Keratinocyte (primary cell): ENCODE measurements at regions not wholly inside any gene's neighbourhood (a gene's known extent, or its start where the extent isn't known, plus 50 kb on each side); places are given as distances from the start of the nearest gene placed in this dataset.

Experiments
- EZH2 ChIP-seq: IDR thresholded peaks from one replicate; pipeline ENCODE4 v1.6.1; 2012; ENCODE audit warnings: inconsistent platforms, mild to moderate bottlenecking, low read length, moderate library complexity
- TF ChIP-seq, protein P1 (sequence below), 3 experiments: IDR thresholded peaks in 1 of 3; conservative IDR thresholded peaks in 1 of 3; optimal IDR thresholded peaks in 1 of 3; 2 replicates in 2 of 3; 3 replicates in 1 of 3; pipeline versions ENCODE3 to v1.5.1; 2011; ENCODE audit warnings: low read length in 3 of 3, mild to moderate bottlenecking in 3 of 3, moderate library complexity in 2 of 3, control low read depth in 1 of 3, inconsistent platforms in 1 of 3; ENCODE audit not compliant: insufficient read depth in 2 of 3; ENCODE audit errors: extremely low read depth in 1 of 3

DNA sequence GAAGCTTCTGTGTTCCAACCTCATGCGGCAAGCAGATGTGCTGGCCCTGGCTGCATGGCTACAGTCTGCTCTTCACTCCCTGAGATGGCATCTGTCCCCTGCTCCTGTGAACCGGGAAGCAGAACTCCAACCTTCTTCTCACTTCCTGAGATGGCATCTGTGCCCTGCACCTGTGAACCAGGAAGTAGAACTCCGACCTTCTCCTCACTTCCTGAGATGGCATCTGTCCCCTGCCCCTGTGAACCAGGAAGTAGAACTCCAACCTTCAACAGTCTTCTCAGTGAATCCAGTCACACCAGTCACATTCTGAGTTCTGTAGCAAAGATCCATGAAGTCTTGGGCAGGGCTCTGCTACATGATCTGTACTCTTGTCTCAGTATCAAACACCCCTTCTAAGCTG, 887.2 kb upstream of the KLHL29 start:
- TF ChIP-seq, protein P1, sequence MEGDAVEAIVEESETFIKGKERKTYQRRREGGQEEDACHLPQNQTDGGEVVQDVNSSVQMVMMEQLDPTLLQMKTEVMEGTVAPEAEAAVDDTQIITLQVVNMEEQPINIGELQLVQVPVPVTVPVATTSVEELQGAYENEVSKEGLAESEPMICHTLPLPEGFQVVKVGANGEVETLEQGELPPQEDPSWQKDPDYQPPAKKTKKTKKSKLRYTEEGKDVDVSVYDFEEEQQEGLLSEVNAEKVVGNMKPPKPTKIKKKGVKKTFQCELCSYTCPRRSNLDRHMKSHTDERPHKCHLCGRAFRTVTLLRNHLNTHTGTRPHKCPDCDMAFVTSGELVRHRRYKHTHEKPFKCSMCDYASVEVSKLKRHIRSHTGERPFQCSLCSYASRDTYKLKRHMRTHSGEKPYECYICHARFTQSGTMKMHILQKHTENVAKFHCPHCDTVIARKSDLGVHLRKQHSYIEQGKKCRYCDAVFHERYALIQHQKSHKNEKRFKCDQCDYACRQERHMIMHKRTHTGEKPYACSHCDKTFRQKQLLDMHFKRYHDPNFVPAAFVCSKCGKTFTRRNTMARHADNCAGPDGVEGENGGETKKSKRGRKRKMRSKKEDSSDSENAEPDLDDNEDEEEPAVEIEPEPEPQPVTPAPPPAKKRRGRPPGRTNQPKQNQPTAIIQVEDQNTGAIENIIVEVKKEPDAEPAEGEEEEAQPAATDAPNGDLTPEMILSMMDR (optimal IDR thresholded peaks at IDR 0.05 in 1 of 3, IDR thresholded peaks at IDR 0.05 in 1 of 3, conservative IDR thresholded peaks at IDR 0.05 in 1 of 3; ENCODE audit: extremely low read depth in 1 of 3, insufficient read depth in 2 of 3, low read length in 3 of 3): no peak
- no peak for TF ChIP-seq EZH2
